Left lobe of liver (tissue), 2 donors: ENCODE measurements at regions not wholly inside any gene's neighbourhood (a gene's known extent, or its start where the extent isn't known, plus 50 kb on each side); places are given as distances from the start of the nearest gene placed in this dataset.
"Not testable (repeated sequence)": the region's sequence is repeated elsewhere in the genome, so short reads cannot be mapped to it uniquely, and the experiment has no call there.

Source experiments
- ATAC-seq: fragments of 200-7000 bp; cut with Tn5 transposase; one replicate; pipeline ENCODE4 v1.9.1; 2020; ENCODE audit warnings: mild to moderate bottlenecking, moderate library complexity
- DNase-seq: peaks from one replicate; pipeline ENCODE4 v3.0.0-alpha.2; 2020; ENCODE audit warnings: low spot score
- donor health status: DM: no; HTN: no; CAD: no; lungs with moderate emphysema.
- donor health status: DM: no; HTN: yes; CAD: no.

GRCh38 chr13:56299650-56300049 is 841.1 kb upstream of the PRR20A start:
- no peak for ATAC-seq
- DNase-seq = no peak

GRCh38 chr13:56314765-56315164 is 826.0 kb upstream of the PRR20A start:
- ATAC-seq = no peak
- no peak for DNase-seq

GRCh38 chr13:56317841-56318240 is 822.9 kb upstream of the PRR20A start:
- ATAC-seq (no peak), DNase-seq (no peak)

- DNase-seq = no peak
- ATAC-seq = no peak
Observed at GRCh38 chr13:56332671-56333070, 808.0 kb upstream of the PRR20A start.

- no peak for DNase-seq
- no peak for ATAC-seq
Observed at GRCh38 chr13:56335775-56336174, 804.9 kb upstream of the PRR20A start.

GRCh38 chr13:56338421-56338820 is 802.3 kb upstream of the PRR20A start:
- ATAC-seq = no peak
- no peak for DNase-seq

GRCh38 chr13:56347014-56347413 is 793.7 kb upstream of the PRR20A start:
- DNase-seq (no peak), ATAC-seq (no peak)

GRCh38 chr13:56349866-56350265 is 790.9 kb upstream of the PRR20A start:
- DNase-seq = no peak

GRCh38 chr13:56351041-56351440 is 789.7 kb upstream of the PRR20A start:
- DNase-seq (no peak), ATAC-seq (no peak)

More at GRCh38 chr13:56349866-56350265, 790.9 kb upstream of the PRR20A start:
- ATAC-seq = no peak

GRCh38 chr13:56352361-56352760 is 788.4 kb upstream of the PRR20A start:
- DNase-seq (no peak), ATAC-seq (no peak)

GRCh38 chr13:56352901-56353300 is 787.8 kb upstream of the PRR20A start:
- DNase-seq = no peak
- ATAC-seq = no peak

- ATAC-seq = no peak
- no peak for DNase-seq
Observed at GRCh38 chr13:56356690-56357089, 784.0 kb upstream of the PRR20A start.

- ATAC-seq = no peak
- no peak for DNase-seq
Observed at GRCh38 chr13:56378566-56378965, 762.2 kb upstream of the PRR20A start.

GRCh38 chr13:56393549-56393948 is 747.2 kb upstream of the PRR20A start:
- ATAC-seq (no peak), DNase-seq (no peak)

GRCh38 chr13:56396318-56396717 is 744.4 kb upstream of the PRR20A start:
- ATAC-seq (no peak), DNase-seq (no peak)

- DNase-seq = no peak
- ATAC-seq = no peak
Observed at GRCh38 chr13:56400774-56401173, 739.9 kb upstream of the PRR20A start.

GRCh38 chr13:56412856-56413255 is 727.9 kb upstream of the PRR20A start:
- ATAC-seq (no peak), DNase-seq (no peak)

- DNase-seq = no peak
- ATAC-seq = no peak
Observed at GRCh38 chr13:56424246-56424645, 716.5 kb upstream of the PRR20A start.

- DNase-seq = no peak
Observed at GRCh38 chr13:56457535-56458190, 683.1 kb upstream of the PRR20A start.

GRCh38 chr13:56459286-56459685 is 681.4 kb upstream of the PRR20A start:
- no peak for DNase-seq
- no peak for ATAC-seq

More at GRCh38 chr13:56457535-56458190, 683.1 kb upstream of the PRR20A start:
- ATAC-seq = no peak

GRCh38 chr13:56501750-56502149 is 639.0 kb upstream of the PRR20A start:
- no peak for ATAC-seq

GRCh38 chr13:56510836-56511235 is 629.9 kb upstream of the PRR20A start:
- no peak for ATAC-seq

More at GRCh38 chr13:56501750-56502149, 639.0 kb upstream of the PRR20A start:
- DNase-seq = no peak

GRCh38 chr13:56512336-56512735 is 628.4 kb upstream of the PRR20A start:
- not testable (repeated sequence) for DNase-seq, ATAC-seq

More at GRCh38 chr13:56510836-56511235, 629.9 kb upstream of the PRR20A start:
- DNase-seq = no peak
